HG03139 (cell line): ENCODE measurements at regions not wholly inside any gene's neighbourhood (a gene's known extent, or its start where the extent isn't known, plus 50 kb on each side); places are given as distances from the start of the nearest gene placed in this dataset.
"Not testable (repeated sequence)": the region's sequence is repeated elsewhere in the genome, so short reads cannot be mapped to it uniquely, and the experiment has no call there.

Experiments
- ATAC-seq: cut with Tn5 transposase; IDR thresholded peaks from one replicate; pipeline ENCODE4 v1.9.1; 2021; ENCODE audit not compliant: unreplicated experiment

- no peak for ATAC-seq
Observed at GRCh38 chr15:39016706-39017105, 452.1 kb upstream of the RASGRP1 start.

- ATAC-seq = no peak
Observed at GRCh38 chr15:39018966-39019365, 454.4 kb upstream of the RASGRP1 start.

GRCh38 chr15:39021341-39021740 lies 456.7 kb upstream of the RASGRP1 start:
- no peak for ATAC-seq

- ATAC-seq = no peak
Observed at GRCh38 chr15:39022532-39023305, 458.1 kb upstream of the RASGRP1 start.

- no peak for ATAC-seq
Observed at GRCh38 chr15:39025321-39025720, 460.7 kb upstream of the RASGRP1 start.

GRCh38 chr15:39025881-39026280 lies 461.3 kb upstream of the RASGRP1 start:
- ATAC-seq = no peak

GRCh38 chr15:39028069-39028468 lies 463.5 kb upstream of the RASGRP1 start:
- no peak for ATAC-seq

- no peak for ATAC-seq
Observed at GRCh38 chr15:39029741-39030140, 465.1 kb upstream of the RASGRP1 start.

- ATAC-seq = no peak
Observed at GRCh38 chr15:39030291-39031070, 465.9 kb upstream of the RASGRP1 start.

GRCh38 chr15:39031596-39031995 lies 467.0 kb upstream of the RASGRP1 start:
- no peak for ATAC-seq

- ATAC-seq = no peak
Observed at GRCh38 chr15:39034816-39035215, 470.2 kb upstream of the RASGRP1 start.

GRCh38 chr15:39037611-39038010 lies 473.0 kb upstream of the RASGRP1 start:
- ATAC-seq = not testable (repeated sequence)

GRCh38 chr15:39040861-39041260 lies 476.2 kb upstream of the RASGRP1 start:
- no peak for ATAC-seq

- ATAC-seq = no peak
Observed at GRCh38 chr15:39041979-39042495, 477.4 kb upstream of the RASGRP1 start.

GRCh38 chr15:39051626-39052322 lies 487.2 kb upstream of the RASGRP1 start:
- no peak for ATAC-seq

- ATAC-seq = no peak
Observed at GRCh38 chr15:39052323-39052705, 487.7 kb upstream of the RASGRP1 start.

GRCh38 chr15:39053480-39053879 lies 488.9 kb upstream of the RASGRP1 start:
- ATAC-seq = no peak

GRCh38 chr15:39054128-39054732 lies 489.6 kb upstream of the RASGRP1 start:
- no peak for ATAC-seq

GRCh38 chr15:39056357-39056756 lies 491.7 kb upstream of the RASGRP1 start:
- ATAC-seq = no peak

- ATAC-seq = no peak
Observed at GRCh38 chr15:39058351-39059131, 493.9 kb upstream of the RASGRP1 start.
